Hematopoietic multipotent progenitor cell treated with erythropoietin and hydrocortisone succinate and interleukin-3 and kit ligand, for 4 days (in vitro differentiated cells): ENCODE measurements at regions not wholly inside any gene's neighbourhood (a gene's known extent, or its start where the extent isn't known, plus 50 kb on each side); places are given as distances from the start of the nearest gene placed in this dataset.
"Not testable (repeated sequence)": the region's sequence is repeated elsewhere in the genome, so short reads cannot be mapped to it uniquely, and the experiment has no call there.

Experiments used
- DNase-seq: peaks from one replicate; pipeline ENCODE4 v3.0.0-alpha.2; 2015

- DNase-seq, result not testable (repeated sequence)
Observed at GRCh38 chr15:53923741-53924140, 54.5 kb upstream of the UNC13C start.

DNA sequence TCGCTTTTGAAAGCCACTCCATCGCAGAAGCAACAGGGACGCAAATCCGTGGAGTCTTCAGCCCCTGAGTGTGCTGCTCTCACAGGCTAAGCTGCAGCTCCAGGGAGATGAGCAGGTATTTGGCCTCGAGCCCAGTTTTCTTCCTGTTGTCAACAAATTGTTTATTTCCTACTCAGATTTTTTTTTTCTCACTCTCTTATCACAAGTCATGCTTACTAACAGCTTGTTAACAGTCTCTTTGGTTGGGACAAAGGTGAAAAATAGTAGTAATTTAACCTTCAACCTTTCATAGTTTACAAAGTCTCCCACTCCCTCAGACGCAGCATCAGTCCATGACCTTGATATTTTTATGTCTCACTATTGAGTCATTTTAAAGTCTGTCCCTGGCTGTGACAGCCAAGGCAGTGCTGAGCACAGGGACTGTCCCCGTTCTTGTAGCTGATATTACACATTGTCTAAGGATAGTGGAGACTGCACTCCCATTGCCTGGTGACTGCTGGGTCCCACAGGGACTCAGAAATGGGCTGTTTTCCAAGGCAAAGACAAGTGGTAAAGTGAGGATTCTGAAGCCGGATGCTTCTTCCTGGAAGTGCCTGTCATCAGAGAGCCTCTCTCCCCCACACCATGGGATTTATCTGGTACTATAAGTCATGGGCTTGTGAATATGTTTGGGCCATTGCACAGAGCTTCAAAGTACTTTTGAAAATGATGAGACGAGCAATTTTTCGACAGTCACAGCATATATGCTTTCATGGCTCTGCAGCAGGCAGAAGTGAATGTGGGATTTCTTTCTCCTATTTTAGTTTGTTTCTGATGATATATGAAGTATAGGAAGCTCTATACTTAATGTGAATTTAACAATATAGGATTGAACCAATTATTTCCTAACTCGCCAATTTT, 59.8 kb upstream of the UNC13C start:
- DNase-seq, result no peak

GRCh38 chr15:53917109-53917508, 61.1 kb upstream of the UNC13C start:
- no peak for DNase-seq

GRCh38 chr15:53911431-53911830, 66.8 kb upstream of the UNC13C start:
- no peak for DNase-seq

- no peak for DNase-seq
Observed at GRCh38 chr15:53910852-53911251, 67.4 kb upstream of the UNC13C start.

- DNase-seq, result no peak
Observed at GRCh38 chr15:53910236-53910849, 67.9 kb upstream of the UNC13C start.

GRCh38 chr15:53903129-53903528, 75.1 kb upstream of the UNC13C start:
- no peak for DNase-seq

- peak; percentile 9 for DNase-seq
Observed at GRCh38 chr15:53893468-53893867, 84.8 kb upstream of the UNC13C start.

GRCh38 chr15:53891862-53892261, 86.4 kb upstream of the UNC13C start:
- peak; percentile 27 for DNase-seq

- no peak for DNase-seq
Observed at GRCh38 chr15:53884441-53884840, 93.8 kb upstream of the UNC13C start.

- DNase-seq, result no peak
Observed at GRCh38 chr15:53882311-53882710, 95.9 kb upstream of the UNC13C start.

DNA sequence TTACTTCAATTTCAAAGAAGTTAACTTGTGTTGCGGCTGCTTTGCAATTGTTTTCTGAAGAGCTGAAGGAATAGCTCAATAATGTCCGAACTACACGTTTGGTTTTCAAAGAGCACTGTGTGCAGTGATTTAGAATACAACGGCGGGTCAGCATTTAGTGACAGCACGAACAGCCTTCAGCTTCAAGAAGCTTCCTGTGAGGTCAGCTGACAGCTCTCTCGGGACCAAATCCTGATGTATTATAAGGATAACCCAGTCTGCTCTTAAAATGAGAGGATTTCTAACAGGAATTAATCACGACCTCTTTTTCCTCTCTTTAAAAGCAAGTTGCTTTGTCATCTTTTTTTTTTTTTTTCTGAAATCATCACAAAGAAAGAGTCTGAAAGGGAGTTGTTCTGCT, 97.9 kb upstream of the UNC13C start:
- DNase-seq, result no peak

- no peak for DNase-seq
Observed at GRCh38 chr15:53875711-53876110, 102.5 kb upstream of the UNC13C start.

- DNase-seq, result no peak
Observed at GRCh38 chr15:53875139-53875538, 103.1 kb upstream of the UNC13C start.

- peak; percentile 73 for DNase-seq
Observed at GRCh38 chr15:53872410-53872809, 105.8 kb upstream of the UNC13C start.

DNA sequence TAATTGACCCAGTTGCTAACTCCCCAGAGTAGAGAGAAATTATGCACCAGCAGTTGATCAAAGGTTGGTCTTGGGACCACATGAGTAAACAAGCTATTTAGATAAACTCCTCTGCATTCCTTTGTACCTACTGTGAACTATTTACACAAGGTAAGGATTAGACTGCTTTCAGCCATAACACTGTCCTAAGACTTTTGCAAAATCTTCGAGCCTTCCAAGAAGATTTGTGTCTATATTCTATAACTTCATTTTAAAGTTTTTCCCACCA, 108.5 kb upstream of the UNC13C start:
- no peak for DNase-seq

GRCh38 chr15:53869044-53869805, 109.0 kb upstream of the UNC13C start:
- peak; percentile 31 for DNase-seq

- no peak for DNase-seq
Observed at GRCh38 chr15:53862386-53862785, 102.9 kb upstream of the WDR72 start.

DNA sequence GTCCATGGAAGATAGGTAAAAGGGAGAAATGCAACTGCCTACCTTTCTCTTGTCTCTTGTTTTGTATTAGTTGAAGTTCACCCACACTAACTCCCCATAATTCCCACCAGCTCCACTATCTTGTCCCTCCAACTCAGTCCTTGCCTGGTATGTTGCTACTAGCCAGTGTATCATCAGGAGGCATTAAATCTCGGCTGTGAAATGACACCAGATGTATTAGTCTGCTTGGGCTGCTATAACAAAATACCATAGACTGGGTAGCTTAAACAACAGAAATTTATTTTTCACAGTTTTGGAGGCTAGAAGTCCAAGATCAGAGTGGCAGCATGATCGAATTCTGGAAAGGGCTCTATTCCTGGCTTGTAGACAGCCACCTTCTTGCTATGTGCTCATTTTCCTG, 102.3 kb upstream of the WDR72 start:
- DNase-seq, result no peak

DNA sequence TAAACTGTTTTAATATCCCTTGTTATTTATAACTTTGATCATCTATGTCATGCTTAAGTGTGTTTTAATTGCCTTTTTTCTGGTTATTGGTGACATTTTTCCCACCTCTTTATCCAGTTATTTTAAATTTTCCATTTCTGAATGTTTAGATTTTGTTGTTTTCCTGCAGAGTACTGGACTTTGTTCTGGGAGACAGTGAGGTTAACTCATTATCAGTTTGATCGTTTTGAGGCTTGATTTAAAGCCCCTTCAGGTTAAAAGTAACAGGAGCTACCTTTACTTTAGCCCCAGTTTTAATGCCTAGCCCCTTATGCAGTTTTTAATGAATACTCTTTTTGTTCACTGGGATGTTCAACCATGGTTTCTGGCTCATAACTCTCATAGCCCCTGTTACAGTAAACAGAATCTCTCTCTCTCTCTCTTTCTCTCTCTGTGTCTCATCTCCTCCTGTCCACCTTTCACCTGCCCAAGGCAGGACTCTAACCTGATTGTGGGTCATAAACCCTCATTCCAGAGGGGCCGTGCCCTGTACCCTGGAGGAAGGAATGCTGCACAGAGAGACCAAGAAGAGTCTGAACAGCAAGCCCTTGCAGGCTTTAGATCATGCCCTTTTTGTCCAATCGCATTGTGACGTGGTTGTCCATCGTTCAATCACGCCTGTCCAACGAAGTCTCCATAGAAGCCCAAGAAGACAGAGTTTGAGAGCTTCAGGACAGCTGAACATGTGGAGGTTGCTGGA, 91.8 kb upstream of the WDR72 start:
- no peak for DNase-seq

- DNase-seq, result no peak
Observed at GRCh38 chr15:53847745-53848144, 88.3 kb upstream of the WDR72 start.

DNA sequence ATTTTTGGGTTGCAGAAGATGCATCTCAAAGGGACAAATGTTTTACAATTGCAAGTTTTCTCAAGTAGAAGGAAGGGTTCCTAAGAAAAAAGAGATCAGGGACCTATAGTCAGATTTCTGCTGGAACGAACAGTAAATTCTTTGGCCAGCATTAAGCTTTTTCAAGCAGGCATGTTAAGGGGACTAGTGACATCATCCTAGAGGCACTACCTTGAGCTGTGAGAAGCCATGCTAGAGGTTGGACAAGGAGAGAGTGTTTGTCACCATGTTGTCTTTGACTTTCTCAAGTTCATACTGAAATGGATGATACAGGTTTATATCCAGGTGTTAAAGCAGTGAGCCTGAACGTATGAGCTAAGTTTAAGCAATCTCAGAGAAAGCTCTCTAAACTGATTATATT, 85.2 kb upstream of the WDR72 start:
- DNase-seq, result no peak

GRCh38 chr15:53843869-53844569, 84.6 kb upstream of the WDR72 start:
- DNase-seq, result peak; percentile 3
